ENCODE measurements at regions not wholly inside any gene's neighbourhood (a gene's known extent, or its start where the extent isn't known, plus 50 kb on each side); places are given as distances from the start of the nearest gene placed in this dataset.

- no peak for TF ChIP-seq ETS1 (IDR thresholded peaks at IDR 0.05)
Observed at GRCh38 chr13:64959276-64959675, 2270.9 kb downstream of the PCDH9 start (continued).

- no peaks in the 10 kb centered on the region for H3K36me3 ChIP-seq (ENCODE audit: insufficient read depth)
- peak in 1 of 2 experiments; percentile 21; a peak in 1 of 4 replicates for TF ChIP-seq CTCF (conservative IDR thresholded peaks at IDR 0.05; ENCODE audit: low read depth in 2 of 2)
- TF ChIP-seq CREB1 (CRISPR knock-in tag; IDR thresholded peaks at IDR 0.05; ENCODE audit: low read depth), result no peak
- H3K27ac ChIP-seq (ENCODE audit: low read depth), result no peak overlapping the region
- Mint-ChIP-seq H3K27me3 (ENCODE audit: insufficient read depth, low read depth, poor library complexity) (no peaks in the 10 kb centered on the region), H3K4me1 (no peaks in the 10 kb centered on the region), H3K9me3 (no peaks in the 10 kb centered on the region), H3K36me3 (ENCODE audit: low read depth) (no peaks in the 10 kb centered on the region), H3K4me3 (no peak overlapping the region), H3K27ac (no peak overlapping the region)
- no peaks in the 10 kb centered on the region for H4K20me1 ChIP-seq (replicated peaks; ENCODE audit: insufficient read depth)
- no peaks in the 10 kb centered on the region for H3K4me1 ChIP-seq (ENCODE audit: insufficient read depth)
- ATAC-seq (no peak), DNase-seq (ENCODE audit: low spot score) (no peak)
- no peak overlapping the region for H3K4me2 ChIP-seq
- H3F3A ChIP-seq (replicated peaks; ENCODE audit: low read depth), result no peaks in the 10 kb centered on the region
- no peaks in the 10 kb centered on the region for H3K27me3 ChIP-seq (ENCODE audit: insufficient read depth)
- no peak overlapping the region for H3K4me3 ChIP-seq
- H3K79me2 ChIP-seq (replicated peaks; ENCODE audit: insufficient read depth), result no peaks in the 10 kb centered on the region
- no peak overlapping the region for H2AFZ ChIP-seq
- no peaks in the 10 kb centered on the region for H3K9me2 ChIP-seq (ENCODE audit: insufficient read depth)
Observed at GRCh38 chr13:64958106-64958505, 2272.0 kb downstream of the PCDH9 start.

- ATAC-seq (no peak), DNase-seq (ENCODE audit: low spot score) (no peak)
- H3K27ac ChIP-seq (ENCODE audit: low read depth), result no peak overlapping the region
- Mint-ChIP-seq H3K4me1 (no peaks in the 10 kb centered on the region), H3K36me3 (ENCODE audit: low read depth) (0 out of 3 replicates have a peak, but pooled peaks cover 3% of the 10 kb centered on the region), H3K9me3 (0 out of 3 replicates have a peak, but pooled peaks cover 3% of the 10 kb centered on the region), H3K27me3 (ENCODE audit: insufficient read depth, low read depth, poor library complexity) (no peaks in the 10 kb centered on the region), H3K4me3 (no peak overlapping the region), H3K27ac (no peak overlapping the region)
- H3K4me1 ChIP-seq (ENCODE audit: insufficient read depth), result no peaks in the 10 kb centered on the region
- no peak overlapping the region for H3K4me2 ChIP-seq
- H3F3A ChIP-seq (replicated peaks; ENCODE audit: low read depth), result no peaks in the 10 kb centered on the region
- H3K9me2 ChIP-seq (ENCODE audit: insufficient read depth), result no peaks in the 10 kb centered on the region
- no peaks in the 10 kb centered on the region for H3K27me3 ChIP-seq (ENCODE audit: insufficient read depth)
- no peak overlapping the region for H3K4me3 ChIP-seq
- H4K20me1 ChIP-seq (replicated peaks; ENCODE audit: insufficient read depth), result no peaks in the 10 kb centered on the region; the same call in 1 of the 2 replicates
- H2AFZ ChIP-seq, result no peak overlapping the region
- no peaks in the 10 kb centered on the region for H3K36me3 ChIP-seq (ENCODE audit: insufficient read depth)
- H3K79me2 ChIP-seq (replicated peaks; ENCODE audit: insufficient read depth), result no peaks in the 10 kb centered on the region
- TF ChIP-seq CTCF (conservative IDR thresholded peaks at IDR 0.05; ENCODE audit: low read depth in 2 of 2), result no peak
- no peak for TF ChIP-seq NANOG (IDR thresholded peaks at IDR 0.05; ENCODE audit: borderline replicate concordance)
- TF ChIP-seq STAT1 (IDR thresholded peaks at IDR 0.05; ENCODE audit: unreplicated experiment), result no peak
- no peak for TF ChIP-seq REST (IDR thresholded peaks at IDR 0.05; ENCODE audit: unreplicated experiment)
- no peak for TF ChIP-seq EZH2phosphoT487 (IDR thresholded peaks at IDR 0.05; ENCODE audit: unreplicated experiment)
Observed at GRCh38 chr13:64938660-64939059, 2291.5 kb downstream of the PCDH9 start.

Data from GM23338 (cell line).